ENCODE measurements at regions not wholly inside any gene's neighbourhood (a gene's known extent, or its start where the extent isn't known, plus 50 kb on each side); places are given as distances from the start of the nearest gene placed in this dataset.
"Not testable (repeated sequence)": the region's sequence is repeated elsewhere in the genome, so short reads cannot be mapped to it uniquely, and the experiment has no call there.

DNA sequence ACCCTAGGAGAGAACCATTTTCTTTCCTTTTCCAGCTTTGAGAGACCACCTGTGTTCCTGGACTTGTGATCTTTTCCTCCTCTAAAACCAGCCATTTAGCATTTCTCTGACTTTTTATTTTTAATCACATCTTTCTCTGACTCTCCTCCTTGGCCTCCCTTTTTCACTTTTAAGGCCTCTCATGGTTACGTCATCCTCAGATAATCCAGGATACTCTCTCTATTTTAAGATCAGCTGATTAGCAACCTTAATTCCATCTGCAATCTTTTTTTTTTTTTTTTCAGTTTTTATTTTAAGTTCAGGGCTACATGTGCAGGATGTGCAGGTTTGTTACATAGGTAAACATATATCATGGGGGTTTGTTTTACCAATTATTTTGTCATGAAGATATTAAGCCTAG is 54.0 kb downstream of the RFPL4B start:
- no peak for DNase-seq (ENCODE audit: low read depth in 2 of 2)

DNA sequence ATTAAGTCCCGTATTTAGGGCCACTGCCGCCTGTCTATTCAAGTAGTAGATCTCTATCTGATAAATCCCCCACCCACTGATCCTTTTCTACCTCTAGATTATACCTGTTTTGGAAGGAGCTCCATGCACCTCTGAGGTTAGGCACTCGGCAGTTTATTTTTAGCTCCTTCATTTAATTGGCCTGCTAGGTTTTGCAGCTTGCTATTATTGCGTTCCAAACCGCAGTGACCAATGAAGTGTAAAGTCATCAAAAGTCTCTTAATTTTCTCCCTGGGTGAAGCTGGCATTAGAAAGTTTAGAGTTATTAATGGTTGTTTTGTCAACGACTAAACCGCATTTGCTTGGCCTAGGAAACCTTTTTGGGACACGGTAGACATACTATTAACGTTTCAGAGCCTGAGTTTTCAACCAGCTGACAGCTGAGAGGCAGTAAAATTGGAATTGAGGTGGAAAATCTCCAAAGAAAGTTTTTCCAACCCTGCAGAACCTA is 60.0 kb downstream of the RFPL4B start:
- no peak for DNase-seq (ENCODE audit: low read depth in 2 of 2)

DNA sequence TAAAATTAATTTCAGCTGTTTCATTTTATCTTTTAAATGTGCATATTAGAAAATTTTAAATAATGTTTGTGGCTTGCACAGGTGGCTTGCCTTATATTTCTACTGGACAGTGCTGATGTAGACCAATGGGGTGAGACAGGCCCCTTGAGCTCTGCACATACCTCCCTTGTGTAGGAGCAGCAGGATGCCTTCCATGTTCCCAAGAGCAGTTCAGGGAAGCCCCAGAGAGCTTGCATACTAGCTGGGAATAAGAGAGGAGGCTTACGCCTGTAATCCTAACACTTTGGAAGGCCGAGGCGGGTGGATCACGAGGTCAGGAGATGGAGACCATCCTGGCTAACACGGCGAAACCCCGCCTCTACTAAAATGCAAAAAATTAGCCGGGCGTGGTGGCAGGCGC is 61.4 kb downstream of the RFPL4B start:
- no peak for DNase-seq (ENCODE audit: low read depth in 2 of 2)

DNA sequence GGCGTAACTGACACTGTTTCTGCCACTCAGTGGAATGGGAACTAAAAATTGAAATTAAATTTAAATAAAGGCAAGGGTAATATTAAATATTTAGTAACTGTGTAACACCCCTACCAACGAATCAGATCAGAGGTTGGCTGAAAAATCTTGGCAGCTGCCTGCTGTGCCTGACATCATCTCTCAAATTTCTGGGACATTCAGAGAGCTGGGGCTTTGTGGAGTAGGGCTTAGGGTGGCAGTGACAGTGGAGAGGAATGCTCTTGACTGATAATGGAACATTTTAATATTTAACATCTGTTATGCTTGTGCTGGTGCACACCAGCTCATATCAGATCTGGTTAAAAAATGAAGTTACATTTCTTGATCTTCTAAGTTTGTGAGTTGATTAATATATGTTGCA is 62.2 kb downstream of the RFPL4B start:
- DNase-seq (ENCODE audit: low read depth in 2 of 2): no peak

DNA sequence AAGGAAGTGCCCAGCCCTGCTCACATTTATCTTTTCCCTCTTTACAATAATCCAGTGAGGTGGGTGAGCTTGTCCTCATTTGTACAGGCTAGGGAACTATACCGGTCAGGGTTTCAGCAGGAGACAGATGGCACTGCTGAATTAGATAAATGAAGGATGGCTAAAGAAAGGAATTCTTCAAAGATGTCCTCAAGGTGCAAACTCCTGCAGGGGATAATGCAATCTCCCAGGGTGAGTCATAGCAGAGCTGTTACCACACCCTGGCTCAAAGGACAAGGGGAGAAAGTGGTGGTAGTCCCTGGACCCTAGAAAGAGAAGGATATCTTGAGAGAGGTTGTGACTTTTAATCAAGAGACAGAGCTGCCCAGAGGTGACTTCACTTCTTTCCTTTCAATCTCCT is 66.7 kb downstream of the RFPL4B start:
- no peak for DNase-seq (ENCODE audit: low read depth in 2 of 2)

DNA sequence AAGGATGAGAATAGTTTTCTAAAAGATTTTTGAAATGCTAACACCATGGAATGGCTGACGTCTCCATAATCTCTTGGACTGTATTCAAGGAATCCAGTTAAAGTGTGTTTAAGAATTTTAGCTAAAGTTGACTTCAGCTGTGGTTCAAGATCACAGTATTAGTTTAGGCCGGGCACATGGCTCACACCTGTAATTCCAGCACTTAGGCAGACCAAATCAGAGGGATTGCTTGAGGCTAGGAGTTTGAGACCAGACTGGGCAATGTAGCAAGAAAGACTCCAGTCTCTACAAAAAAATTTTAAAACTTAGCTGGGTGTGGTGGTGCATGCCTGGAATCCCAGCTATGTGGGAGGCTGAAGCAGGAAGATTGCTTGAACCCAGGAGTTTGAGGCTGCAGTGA is 68.2 kb downstream of the RFPL4B start:
- DNase-seq (ENCODE audit: low read depth in 2 of 2): no peak

DNA sequence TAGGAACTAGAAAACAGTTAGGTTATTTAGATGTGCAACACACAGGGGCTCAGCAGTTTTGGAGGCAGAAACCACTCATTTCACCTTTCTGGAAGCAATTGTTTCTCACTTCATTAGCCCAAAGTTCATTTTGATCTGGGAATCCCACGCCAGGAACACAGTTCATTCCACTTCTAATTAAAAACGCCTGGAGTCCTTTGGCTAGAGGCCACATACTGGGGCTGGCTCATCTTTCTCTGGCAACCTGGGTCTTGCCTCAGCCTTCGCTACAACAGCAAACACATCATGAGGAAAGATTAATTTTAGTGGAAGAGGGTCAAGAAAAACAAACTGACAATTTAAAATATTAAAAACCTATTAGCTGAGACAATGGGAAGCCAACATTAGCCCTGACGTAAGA is 69.7 kb downstream of the RFPL4B start:
- DNase-seq (ENCODE audit: low read depth in 2 of 2): no peak

DNA sequence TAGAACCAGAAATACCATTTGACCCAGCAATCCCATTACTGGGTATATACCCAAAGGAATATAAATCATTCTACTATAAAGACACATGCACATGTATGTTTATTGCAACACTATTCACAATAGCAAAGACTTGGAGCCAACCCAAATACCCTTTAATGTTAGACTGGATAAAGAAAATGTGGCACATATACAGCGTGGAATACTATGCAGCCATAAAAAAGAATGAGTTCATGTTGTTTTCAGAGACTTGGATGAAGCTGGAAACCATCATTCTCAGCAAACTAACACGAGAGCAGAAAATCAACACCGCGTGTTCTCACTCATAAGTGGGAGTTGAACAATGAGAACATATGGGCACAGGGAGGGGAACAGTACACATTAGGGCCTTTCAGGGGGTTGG is 79.9 kb downstream of the RFPL4B start:
- DNase-seq (ENCODE audit: low read depth in 2 of 2): not testable (repeated sequence)

DNA sequence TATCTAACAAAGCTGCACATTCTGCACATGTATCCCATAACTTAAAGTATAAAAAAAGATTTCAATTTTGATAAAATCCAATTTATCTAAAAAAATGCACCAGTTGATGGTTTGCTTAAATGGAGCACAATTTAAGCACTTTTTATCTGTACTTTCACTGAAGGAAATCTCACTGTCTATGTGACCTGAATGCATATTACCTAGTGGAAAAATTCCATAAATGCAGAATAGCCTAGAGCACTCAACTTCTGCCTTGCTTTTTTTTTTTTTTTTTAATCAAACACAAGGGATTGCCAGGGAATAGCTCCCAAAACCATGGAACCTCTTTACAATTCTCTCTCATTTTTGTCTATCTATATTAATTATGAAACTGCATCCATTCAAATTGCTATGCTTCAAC is 80.4 kb downstream of the RFPL4B start:
- no peak for DNase-seq (ENCODE audit: low read depth in 2 of 2)

DNA sequence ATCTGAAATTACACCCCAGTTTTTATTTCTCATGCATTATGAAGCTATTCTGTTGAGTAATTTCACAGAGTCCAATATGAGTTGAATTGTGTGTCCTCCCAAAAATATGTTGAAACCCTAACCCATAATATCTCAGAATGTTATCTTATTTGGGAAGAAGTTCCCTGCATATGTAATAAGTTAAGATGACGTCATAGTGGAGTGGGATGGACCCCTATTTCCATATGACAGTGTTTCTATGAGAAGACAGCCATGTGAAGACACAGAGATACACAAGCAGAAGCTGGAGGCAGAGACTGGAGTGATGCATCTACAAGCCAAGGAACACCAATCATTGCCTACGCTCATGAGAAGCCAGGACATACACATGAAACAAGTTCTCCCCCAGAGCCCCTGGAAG is 81.3 kb downstream of the RFPL4B start:
- DNase-seq (ENCODE audit: low read depth in 2 of 2): no peak

DNA sequence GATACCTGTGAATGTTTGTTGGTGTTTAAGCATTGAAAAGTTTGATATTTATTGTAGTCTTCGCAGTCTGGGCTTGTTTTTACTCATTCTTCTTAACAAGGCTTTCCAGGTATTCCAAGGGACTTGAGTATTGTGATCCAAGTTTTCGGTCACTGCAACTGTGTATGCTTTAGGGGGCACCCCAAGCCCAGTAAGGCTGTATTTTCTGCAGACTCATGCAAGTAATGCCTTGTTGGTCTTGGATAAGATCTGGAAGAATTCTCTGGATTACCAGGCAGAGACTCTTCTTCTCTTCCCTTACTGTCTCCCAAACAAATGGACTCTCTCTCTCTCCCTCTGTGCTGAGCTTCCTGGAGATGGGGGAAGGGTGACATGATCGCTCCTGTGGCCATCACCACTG is 82.1 kb downstream of the RFPL4B start:
- DNase-seq (ENCODE audit: low read depth in 2 of 2): no peak

DNA sequence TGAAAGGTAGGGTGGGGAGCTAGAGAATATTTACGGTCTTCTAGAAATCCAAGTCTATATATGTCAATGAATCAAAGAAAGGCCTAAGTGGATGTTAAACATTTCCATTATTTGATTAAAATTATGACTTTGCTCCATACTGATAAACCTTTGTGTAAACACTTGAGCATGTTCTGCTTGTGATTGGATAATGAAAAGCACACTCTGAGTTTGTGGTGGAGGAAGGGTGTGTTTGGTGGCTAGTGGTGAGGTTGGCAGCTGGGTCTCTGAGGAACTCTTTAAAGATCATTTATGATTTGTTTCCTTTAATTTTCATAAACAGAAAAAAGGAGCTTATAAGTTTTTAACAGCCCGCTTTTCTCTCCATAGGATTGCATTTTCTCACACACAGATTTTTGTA is 84.7 kb downstream of the RFPL4B start:
- no peak for DNase-seq (ENCODE audit: low read depth in 2 of 2)

DNA sequence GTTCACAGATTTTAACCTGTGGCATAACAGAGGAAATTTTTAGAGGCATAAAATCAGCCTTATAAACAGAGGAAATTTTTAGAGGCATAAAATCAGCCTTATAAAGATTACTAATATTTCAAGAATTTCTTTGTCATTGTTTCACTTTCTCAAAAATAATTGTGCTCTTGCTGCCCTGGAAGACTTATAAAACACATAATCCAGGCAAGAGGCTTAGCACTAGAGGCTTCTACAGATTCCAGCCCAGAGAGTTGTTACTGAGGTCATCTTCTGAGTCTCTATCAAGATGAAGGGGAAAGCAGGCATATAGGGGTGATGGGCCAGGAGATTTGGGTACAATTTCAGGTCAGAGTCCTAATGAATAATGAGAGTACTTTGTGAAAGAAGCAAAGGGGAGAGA is 85.7 kb downstream of the RFPL4B start:
- no peak for DNase-seq (ENCODE audit: low read depth in 2 of 2)

DNA sequence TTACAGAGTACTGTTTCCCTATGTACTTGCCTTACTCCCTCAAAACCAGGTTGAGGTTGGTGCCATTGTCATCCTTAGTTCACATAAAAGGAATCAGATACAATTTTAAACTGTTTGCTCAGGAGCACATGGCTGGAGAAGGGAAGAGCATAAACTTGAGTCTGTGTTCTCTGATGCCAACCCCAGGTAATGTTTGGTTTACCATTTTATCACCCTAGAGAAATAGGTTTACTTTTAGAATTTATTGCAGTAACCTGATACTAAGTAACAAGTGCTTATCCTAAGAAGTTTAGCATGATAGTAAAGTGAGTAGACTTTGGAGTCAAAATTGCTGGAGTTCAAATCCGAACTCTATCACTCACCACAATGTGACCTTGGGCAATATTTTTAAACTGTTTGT is 86.3 kb downstream of the RFPL4B start:
- no peak for DNase-seq (ENCODE audit: low read depth in 2 of 2)

DNA sequence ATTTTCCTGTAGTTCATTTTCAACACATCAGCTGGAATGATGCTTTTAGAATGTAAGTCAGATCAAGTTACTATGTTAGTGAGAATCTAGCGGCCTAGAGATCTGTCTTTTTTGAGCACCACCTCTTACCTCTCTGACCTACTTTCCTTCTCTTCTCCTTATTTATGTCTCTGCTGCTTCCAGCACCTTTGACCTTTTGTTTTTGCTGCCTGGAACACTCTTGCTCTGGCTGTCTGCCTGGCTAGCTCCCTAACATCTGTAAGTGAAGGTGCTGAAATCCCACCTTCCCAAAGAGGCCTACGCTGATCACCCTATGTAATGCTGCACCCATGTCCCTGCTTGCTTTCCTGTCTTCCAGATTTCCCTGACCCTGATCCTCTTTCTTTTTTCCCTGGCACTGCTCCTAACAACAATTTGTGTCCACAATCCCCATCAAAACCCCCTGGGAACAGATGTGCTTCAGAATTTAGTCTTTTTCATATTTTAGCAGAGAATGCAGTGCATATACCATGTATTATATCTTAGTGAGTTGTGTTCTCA is 87.8 kb downstream of the RFPL4B start:
- DNase-seq (ENCODE audit: low read depth in 2 of 2): no peak

DNA sequence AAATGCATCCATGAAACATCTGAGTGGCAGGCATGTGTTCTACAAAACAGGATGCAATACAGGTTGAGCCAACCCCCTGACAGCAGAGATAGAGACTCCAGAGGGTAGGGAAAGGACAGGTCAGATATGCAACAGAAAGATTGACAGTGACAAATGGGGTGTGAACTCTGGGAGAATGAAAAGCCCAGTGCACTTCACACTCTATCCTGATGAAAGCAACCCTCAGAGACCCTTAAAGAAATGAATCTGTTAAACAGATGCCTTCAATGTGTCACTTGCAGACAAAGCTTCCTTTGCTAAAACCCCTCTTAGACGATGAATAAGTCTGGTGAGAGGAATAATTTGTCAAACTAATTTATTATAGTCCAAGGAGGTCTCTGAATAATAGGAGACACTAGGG is 89.9 kb downstream of the RFPL4B start:
- no peak for DNase-seq (ENCODE audit: low read depth in 2 of 2)

DNA sequence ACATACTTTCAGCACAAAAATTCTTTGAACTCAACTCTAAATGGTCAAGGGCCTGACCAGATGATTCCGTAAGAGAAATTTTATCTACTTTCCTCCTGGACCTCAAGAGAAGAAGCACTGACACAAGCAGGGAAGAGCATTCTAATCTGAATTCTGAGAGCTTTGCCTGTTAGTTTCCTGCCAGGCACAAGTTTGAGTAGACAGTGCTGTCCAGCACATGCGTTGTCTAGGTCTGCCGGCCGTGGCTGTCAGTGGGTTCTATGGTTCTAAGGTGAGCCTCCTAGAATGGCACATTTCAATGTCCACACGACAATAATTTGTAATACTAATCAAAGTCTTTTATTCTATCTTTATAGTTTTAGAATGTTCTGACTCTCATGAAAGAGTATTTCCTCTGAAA is 91.9 kb downstream of the RFPL4B start:
- no peak for DNase-seq (ENCODE audit: low read depth in 2 of 2)

DNA sequence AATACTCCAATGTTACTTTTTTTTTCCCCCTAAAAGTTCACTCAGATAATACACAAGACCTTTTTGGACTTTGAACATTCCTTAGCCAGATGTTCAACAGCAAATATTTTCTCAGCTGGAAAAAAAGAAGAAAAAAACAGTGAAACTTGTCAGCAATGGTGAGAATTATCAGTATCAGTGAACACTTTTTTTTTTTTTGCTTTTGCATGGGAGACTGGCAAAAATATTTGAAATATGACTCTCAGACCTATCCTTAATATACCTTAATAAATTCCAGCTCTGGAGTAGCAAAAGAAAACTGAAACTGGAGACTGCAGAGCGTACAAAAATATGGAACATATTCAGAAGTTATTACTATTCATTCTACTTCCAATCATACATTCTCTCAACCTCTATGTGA is 92.3 kb downstream of the RFPL4B start:
- no peak for DNase-seq (ENCODE audit: low read depth in 2 of 2)

DNA sequence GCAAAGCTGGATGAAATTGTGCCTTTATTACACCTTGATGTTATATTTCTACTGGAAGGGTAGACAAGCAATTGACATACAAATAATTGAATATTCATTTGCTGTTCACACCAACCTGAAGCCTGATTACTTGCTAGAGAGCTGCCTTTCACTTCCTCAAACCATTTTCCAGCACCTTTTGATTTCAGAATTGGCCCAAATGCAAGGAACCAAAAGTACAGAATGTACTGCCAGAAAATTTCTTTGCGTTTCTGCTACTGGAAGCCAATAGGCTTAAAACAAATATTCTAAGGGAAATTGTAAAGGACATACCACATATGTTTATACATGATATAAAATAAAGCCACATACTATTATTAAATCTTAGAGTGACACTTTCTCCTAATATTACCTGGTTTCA is 94.5 kb downstream of the RFPL4B start:
- no peak for DNase-seq (ENCODE audit: low read depth in 2 of 2)

DNA sequence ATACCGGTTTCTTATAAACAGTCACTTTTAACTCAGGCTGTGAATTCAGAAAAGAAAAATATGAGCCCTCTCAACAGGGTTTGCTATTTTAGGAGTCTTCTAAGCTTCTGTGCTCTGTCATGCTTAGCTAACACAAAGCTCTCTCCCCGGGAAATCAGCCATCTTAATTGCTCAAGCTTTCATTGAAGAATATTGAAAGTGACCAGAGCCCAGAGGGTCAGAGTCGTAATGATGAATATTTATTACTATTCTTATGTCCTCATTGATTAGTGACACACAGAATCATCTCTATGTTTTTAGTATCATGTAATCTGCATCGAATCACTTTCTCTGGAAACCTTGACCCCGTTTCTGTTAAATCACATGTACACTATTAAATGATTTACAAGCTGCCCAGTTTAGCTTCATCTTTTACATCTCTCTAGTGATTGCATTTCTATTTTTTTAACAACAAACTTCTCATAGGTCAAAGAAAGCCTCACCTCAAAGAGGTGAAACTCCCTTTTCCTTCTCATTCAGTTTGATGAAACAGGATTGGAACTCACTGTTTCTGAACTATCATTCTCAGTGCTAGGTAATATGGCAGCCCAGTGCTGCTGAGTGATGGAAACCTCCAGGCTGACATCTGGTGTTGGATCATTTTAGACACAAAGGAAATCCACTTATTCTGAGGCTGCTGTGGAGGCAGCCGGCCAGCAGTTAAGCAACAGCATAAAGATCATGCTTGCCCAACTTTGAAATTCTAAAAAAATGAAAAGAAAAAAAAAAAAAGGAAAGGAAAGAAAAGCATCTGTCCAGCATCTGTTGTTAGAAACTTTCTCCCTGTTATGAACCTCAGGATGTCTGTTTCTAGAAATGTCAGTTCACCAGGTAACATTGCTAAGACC is 96.3 kb downstream of the RFPL4B start:
- DNase-seq (ENCODE audit: low read depth in 2 of 2): no peak

DNA sequence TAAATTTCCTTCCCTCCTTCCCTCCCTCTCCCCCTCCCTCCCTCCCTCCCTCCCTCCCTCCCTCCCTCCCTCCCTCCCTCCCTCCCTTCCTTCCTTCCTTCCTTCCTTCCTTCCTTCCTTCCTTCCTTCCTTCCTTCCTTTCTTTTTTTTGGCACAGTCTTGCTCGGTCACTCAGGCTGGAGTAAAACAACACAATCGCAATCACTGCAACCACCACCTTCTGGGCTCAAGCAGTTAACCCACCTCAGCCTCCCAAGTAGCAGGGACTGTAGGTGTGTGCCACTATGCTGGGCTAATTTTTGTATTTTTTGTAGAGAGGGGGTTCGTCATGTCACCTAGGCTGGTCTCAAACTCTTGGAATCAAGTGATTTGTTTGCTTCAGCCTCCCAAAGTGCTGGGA is 101.7 kb downstream of the RFPL4B start:
- DNase-seq (ENCODE audit: low read depth in 2 of 2): not testable (repeated sequence)

DNA sequence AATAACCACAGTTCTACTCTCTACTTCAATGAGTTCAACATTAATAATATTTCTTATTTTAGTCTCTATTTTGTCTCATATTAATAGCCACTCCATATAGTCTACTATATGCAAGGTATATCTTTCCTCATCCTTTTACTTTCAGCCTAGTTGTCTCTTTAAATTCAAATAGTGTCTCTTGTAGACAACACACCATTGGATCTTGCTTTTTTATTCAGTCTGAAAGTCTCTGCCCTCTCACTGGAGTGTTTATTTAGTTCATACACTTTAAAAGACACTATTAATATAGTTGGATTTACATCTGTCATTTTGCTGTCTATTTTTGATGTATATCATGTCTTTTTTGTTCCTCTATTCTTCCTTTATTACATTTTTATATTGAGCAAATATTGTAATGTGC is 103.5 kb downstream of the RFPL4B start:
- no peak for DNase-seq (ENCODE audit: low read depth in 2 of 2)

DNA sequence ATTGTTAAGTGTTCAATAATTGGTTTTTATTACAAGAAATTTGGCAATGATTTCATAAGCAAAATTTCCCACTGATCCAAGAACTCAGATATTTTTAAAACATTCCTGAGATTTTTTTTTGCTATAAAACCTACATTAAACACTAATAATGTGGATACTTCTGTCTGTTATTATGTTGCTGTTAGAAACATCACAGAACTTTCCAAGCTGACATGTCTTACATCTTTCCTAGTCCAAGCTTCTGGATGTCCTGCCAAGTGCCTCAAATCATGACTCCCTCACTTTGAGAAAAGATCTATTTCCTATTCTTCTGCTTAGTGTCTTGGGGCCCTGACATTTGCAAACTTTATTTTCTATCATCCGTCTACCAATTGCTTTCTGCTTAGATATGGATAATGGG is 110.8 kb downstream of the RFPL4B start:
- no peak for DNase-seq (ENCODE audit: low read depth in 2 of 2)

Measured in stimulated activated CD8-positive, alpha-beta memory T cell treated with anti-CD3 and anti-CD28 coated beads, Interleukin-7, amount 100 ng/mL, for 4 hours (primary cell).